Liver (tissue), 3 donors: ENCODE measurements at regions not wholly inside any gene's neighbourhood (a gene's known extent, or its start where the extent isn't known, plus 50 kb on each side); places are given as distances from the start of the nearest gene placed in this dataset.

Source experiments
- CTCF ChIP-seq: fragments of 150-350 bp; IDR thresholded peaks from 2 replicates; pipeline ENCODE4 v1.5.1; 2017; ENCODE audit warnings: improper control_type of control experiment, low read depth, low read length; ENCODE audit not compliant: missing input control
- HNF4G ChIP-seq: IDR thresholded peaks from 2 replicates; pipeline ENCODE4 v1.6.1; 2016; ENCODE audit warnings: antibody characterized with exemption
- RAD21 ChIP-seq, 2 donors: IDR thresholded peaks; 2 replicates each; pipeline ENCODE4 v1.6.1; 2016; ENCODE audit warnings: antibody characterized with exemption in 2 of 2, mild to moderate bottlenecking in 2 of 2
- TAF1 ChIP-seq: conservative IDR thresholded peaks from 2 replicates; pipeline ENCODE4 v1.6.1; 2016; ENCODE audit warnings: antibody characterized with exemption, mild to moderate bottlenecking
- YY1 ChIP-seq: IDR thresholded peaks from 2 replicates; pipeline ENCODE4 v1.6.1; 2016; ENCODE audit warnings: antibody characterized with exemption, mild to moderate bottlenecking
- ZBTB33 ChIP-seq: IDR thresholded peaks from 2 replicates; pipeline ENCODE4 v1.6.1; 2016; ENCODE audit warnings: antibody characterized with exemption
- donor health status: healthy.
- donor health status: healthy.

GRCh38 chr15:101551696-101552591 is 62.4 kb upstream of the PCSK6 start:
- TF ChIP-seq CTCF (no peak), RAD21 (IDR thresholded peaks at IDR 0.05) (no peak), HNF4G (no peak), YY1 (no peak), ZBTB33 (no peak), TAF1 (no peak)
